B cell (primary cell): ENCODE measurements at regions not wholly inside any gene's neighbourhood (a gene's known extent, or its start where the extent isn't known, plus 50 kb on each side); places are given as distances from the start of the nearest gene placed in this dataset.

Source experiments
- ATAC-seq: fragments of 200-7000 bp; cut with Tn5 transposase; one replicate; pipeline ENCODE4 v1.10.0; 2021; ENCODE audit warnings: low read depth, mild to moderate bottlenecking, moderate number of reproducible peaks, moderate library complexity
- CTCF ChIA-PET: fragments of 350-600 bp; sonication (Branson Sonifier 250); formaldehyde crosslinking; loops from one replicate; lab custom pipeline; 2021; ENCODE audit warnings: antibody characterized with exemption, inconsistent platforms; lab: Charles Lee
- POLR2A ChIA-PET: fragments of 350-600 bp; sonication (Branson Sonifier 250); formaldehyde crosslinking; loops from one replicate; lab custom pipeline; 2021; ENCODE audit warnings: antibody characterized with exemption; lab: Charles Lee
- DNase-seq: peaks from one replicate; pipeline ENCODE4 v3.0.0; 2013
- H2AFZ ChIP-seq: 2 replicates; pipeline ENCODE4 v1.6.1; 2012; ENCODE audit warnings: mild to moderate bottlenecking, low read depth, low read length; ENCODE audit not compliant: insufficient read depth, poor library complexity, severe bottlenecking
- H3K27ac ChIP-seq, 2 donors: 1 replicate in 1 of 2; 2 replicates in 1 of 2; pipeline ENCODE4 v1.5.1; 2012 to 2013; ENCODE audit warnings: low read length in 2 of 2, mild to moderate bottlenecking in 2 of 2, moderate library complexity in 1 of 2
- H3K27me3 ChIP-seq, 4 experiments: fragments of 200-600 bp in 1 of 4; sonication (generic) in 1 of 4; replicated peaks in 1 of 4; 1 replicate in 2 of 4; 2 replicates in 2 of 4; pipeline versions ENCODE4 v1.6.1 to v1.7.0; 2013 to 2016; ENCODE audit warnings: low read length in 3 of 4, mild to moderate bottlenecking in 2 of 4, mixed read lengths in 1 of 4, moderate library complexity in 1 of 4; ENCODE audit not compliant: insufficient read depth in 4 of 4, control insufficient read depth in 3 of 4; ENCODE audit errors: control extremely low read depth in 1 of 4
- H3K36me3 ChIP-seq, 2 experiments: replicated peaks in 1 of 2; 1 replicate in 1 of 2; 2 replicates in 1 of 2; pipeline versions ENCODE4 v1.6.1 to v1.7.1; 2013; ENCODE audit warnings: low read length in 1 of 2; ENCODE audit not compliant: insufficient read depth in 2 of 2, control insufficient read depth in 1 of 2; ENCODE audit errors: control extremely low read depth in 1 of 2, extremely low read depth in 1 of 2
- H3K4me1 ChIP-seq, 2 donors: fragments of 200-600 bp in 1 of 2; sonication (generic) in 1 of 2; 1 replicate in 1 of 2; 2 replicates in 1 of 2; pipeline versions ENCODE4 v1.5.1 to v1.6.1; 2013 to 2017; ENCODE audit warnings: low read length in 2 of 2; ENCODE audit not compliant: control insufficient read depth in 2 of 2, insufficient read depth in 2 of 2
- H3K4me2 ChIP-seq: replicated peaks from 2 replicates; pipeline ENCODE3; 2012; ENCODE audit warnings: mild to moderate bottlenecking, low read depth, low read length; ENCODE audit not compliant: poor library complexity, severe bottlenecking
- H3K4me3 ChIP-seq, 5 experiments: fragments of 200-600 bp in 1 of 5; sonication (generic) in 1 of 5; 1 replicate in 3 of 5; 2 replicates in 2 of 5; pipeline versions ENCODE4 v1.5.1 to v1.7.0; 2011 to 2016; ENCODE audit warnings: low read length in 4 of 5, mild to moderate bottlenecking in 4 of 5, low read depth in 2 of 5, control low read depth in 1 of 5, moderate library complexity in 1 of 5; ENCODE audit not compliant: insufficient read depth in 1 of 5; ENCODE audit errors: control extremely low read depth in 1 of 5, extremely low read depth in 1 of 5
- H3K79me2 ChIP-seq: fragments of 200-600 bp; sonication (generic); one replicate; pipeline ENCODE4 v1.6.0; 2016; ENCODE audit warnings: low read length; ENCODE audit not compliant: control insufficient read depth, insufficient read depth
- H3K9ac ChIP-seq: fragments of 200-600 bp; sonication (generic); 2 replicates; pipeline ENCODE4 v1.6.1; 2017; ENCODE audit warnings: mild to moderate bottlenecking, low read length, moderate library complexity
- H3K9me3 ChIP-seq, 3 donors: one replicate each; pipeline versions ENCODE4 v1.6.1 to v1.7.1; 2013; ENCODE audit warnings: low read length in 2 of 3; ENCODE audit not compliant: control insufficient read depth in 2 of 3, insufficient read depth in 1 of 3; ENCODE audit errors: control extremely low read depth in 1 of 3
- H4K20me1 ChIP-seq: 2 replicates; pipeline ENCODE4 v1.6.0; 2012; ENCODE audit warnings: mild to moderate bottlenecking, low read length; ENCODE audit not compliant: insufficient read depth, control insufficient read depth, poor library complexity, severe bottlenecking
- H3K27ac Mint-ChIP-seq: one replicate; pipeline ENCODE4 v1.8.0; 2021; ENCODE audit warnings: mixed read lengths
- H3K27me3 Mint-ChIP-seq: one replicate; pipeline ENCODE4 v1.8.0; 2021; ENCODE audit warnings: mixed read lengths
- H3K4me1 Mint-ChIP-seq: one replicate; pipeline ENCODE4 v1.8.0; 2021; ENCODE audit warnings: mixed read lengths
- H3K4me3 Mint-ChIP-seq: one replicate; pipeline ENCODE4 v1.8.0; 2021; ENCODE audit warnings: mixed read lengths
- H3K9me3 Mint-ChIP-seq: one replicate; pipeline ENCODE4 v1.8.0; 2022; ENCODE audit warnings: mixed read lengths; ENCODE audit not compliant: insufficient read depth
- CTCF ChIP-seq: fragments of 200-600 bp; IDR thresholded peaks from one replicate; pipeline ENCODE4 v1.8.0; 2022; ENCODE audit warnings: antibody characterized with exemption, mild to moderate bottlenecking
- EZH2 ChIP-seq: IDR thresholded peaks from 2 replicates; pipeline ENCODE4 v1.6.1; 2012; ENCODE audit warnings: borderline replicate concordance, low read depth, mild to moderate bottlenecking, moderate library complexity, low read length; ENCODE audit not compliant: insufficient read depth, poor library complexity, severe bottlenecking
- WGBS: methylation state at CpG from one replicate; pipeline ENCODE4 v1.1.5; 2013; ENCODE audit warnings: missing lambda C conversion rate; ENCODE audit not compliant: insufficient coverage; 5-methylcytosine and 5-hydroxymethylcytosine counted together
- intact Hi-C: fragments of 100-400 bp; cut with micrococcal nuclease; formaldehyde crosslinking; loops from one replicate; pipeline ENCODE4 v1.10.0; 2022

GRCh38 chr2:150413910-150414309 is 73.6 kb downstream of the RND3 start:
- no peaks in the 10 kb centered on the region for H3K79me2 ChIP-seq
- DNase-seq (no peak), ATAC-seq (no peak)
- H3K27ac ChIP-seq, result no peak overlapping the region
- Mint-ChIP-seq H3K4me3 (no peak overlapping the region), H3K9me3 (peaks cover 1% of the 10 kb centered on the region), H3K27me3 (no peaks in the 10 kb centered on the region), H3K27ac (no peak overlapping the region), H3K4me1 (no peaks in the 10 kb centered on the region)
- no peak overlapping the region for H3K4me2 ChIP-seq
- H3K36me3 ChIP-seq, result no peaks in the 10 kb centered on the region
- H4K20me1 ChIP-seq, result no peaks in the 10 kb centered on the region
- H3K9ac ChIP-seq, result no peak overlapping the region
- POLR2A ChIA-PET, result no interaction called here
- no peak overlapping the region for H2AFZ ChIP-seq
- TF ChIP-seq CTCF, result no peak
- no peak for TF ChIP-seq EZH2
- H3K4me3 ChIP-seq, result no peak overlapping the region
- CTCF ChIA-PET, result no interaction called here
- H3K4me1 ChIP-seq, result no peaks in the 10 kb centered on the region
- peaks cover 0 to 8% (median 0%) of the 10 kb centered on the region in 3 donors for H3K9me3 ChIP-seq
- WGBS, result 83% methylated on average over 1 of the region's 2 CpGs
- intact Hi-C loops, result no loop called here
- no peaks in the 10 kb centered on the region for H3K27me3 ChIP-seq

- DNase-seq, result no peak
- Histone ChIP-seq H3K79me2 (no peaks in the 10 kb centered on the region), H3K4me3 (no peak overlapping the region), H3K27me3 (no peaks in the 10 kb centered on the region), H4K20me1 (no peaks in the 10 kb centered on the region), H3K36me3 (no peaks in the 10 kb centered on the region), H3K4me2 (no peak overlapping the region), H3K4me1 (no peaks in the 10 kb centered on the region), H2AFZ (no peak overlapping the region), H3K9ac (no peak overlapping the region), H3K27ac (no peak overlapping the region), H3K9me3 (peaks cover 0 to 8% (median 0%) of the 10 kb centered on the region in 3 donors)
- CTCF ChIA-PET, result no interaction called here
- no peak overlapping the region for H3K27ac Mint-ChIP-seq
- peaks cover 1% of the 10 kb centered on the region for H3K9me3 Mint-ChIP-seq
- intact Hi-C loops, result no loop called here
- H3K4me1 Mint-ChIP-seq, result no peaks in the 10 kb centered on the region
- H3K27me3 Mint-ChIP-seq, result no peaks in the 10 kb centered on the region
- no peak for TF ChIP-seq CTCF
- no peak for TF ChIP-seq EZH2
- no peak overlapping the region for H3K4me3 Mint-ChIP-seq
- ATAC-seq, result no peak
- POLR2A ChIA-PET, result no interaction called here
- WGBS, result 100% methylated on average over 3 of the region's 7 CpGs
Observed at GRCh38 chr2:150413366-150413765, 74.1 kb downstream of the RND3 start.
